HG03460 (cell line): ENCODE measurements at regions not wholly inside any gene's neighbourhood (a gene's known extent, or its start where the extent isn't known, plus 50 kb on each side); places are given as distances from the start of the nearest gene placed in this dataset.
"Not testable (repeated sequence)": the region's sequence is repeated elsewhere in the genome, so short reads cannot be mapped to it uniquely, and the experiment has no call there.

ENCODE experiments used
- ATAC-seq: cut with Tn5 transposase; IDR thresholded peaks from one replicate; pipeline ENCODE4 v1.9.1; 2021; ENCODE audit not compliant: unreplicated experiment

DNA sequence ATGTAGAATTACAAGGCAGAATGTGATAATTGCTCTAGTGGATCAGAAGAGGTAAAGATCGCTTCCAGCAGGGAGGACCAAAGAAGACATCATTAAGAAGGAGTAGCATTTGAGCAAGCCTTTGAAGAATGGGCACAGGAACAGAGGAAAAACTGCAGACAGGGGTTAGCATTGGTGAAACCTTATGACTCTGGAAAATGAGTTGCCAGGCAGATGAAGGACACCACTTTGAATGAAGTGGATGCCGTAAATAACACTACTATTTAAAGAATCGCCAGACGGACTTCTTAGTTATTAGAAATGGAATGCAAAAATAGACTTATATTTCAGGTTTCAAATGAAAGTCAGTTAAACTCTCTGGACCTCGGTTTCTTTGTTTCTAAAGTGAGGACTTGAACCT lies 727.7 kb downstream of the USP25 start:
- ATAC-seq: no peak

DNA sequence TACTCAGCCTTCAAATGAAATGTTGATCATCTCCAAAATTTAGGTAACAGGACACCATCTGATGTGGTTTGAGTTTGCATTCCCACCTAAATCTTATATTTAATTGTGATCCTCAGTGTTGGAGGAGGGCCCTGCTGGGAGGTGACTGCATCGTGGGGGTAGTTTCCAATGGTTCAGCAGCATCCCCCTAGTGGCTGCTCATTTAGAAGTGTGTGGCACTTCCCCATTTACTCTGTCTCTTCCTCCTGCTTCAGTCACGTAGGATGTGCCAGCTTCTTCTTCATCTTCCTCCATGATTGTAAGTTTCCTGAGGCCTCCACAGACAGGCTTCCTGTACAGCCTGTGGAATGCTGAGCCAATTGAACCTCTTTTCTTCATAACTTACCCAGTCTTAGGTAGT lies 731.2 kb downstream of the USP25 start:
- ATAC-seq: no peak

DNA sequence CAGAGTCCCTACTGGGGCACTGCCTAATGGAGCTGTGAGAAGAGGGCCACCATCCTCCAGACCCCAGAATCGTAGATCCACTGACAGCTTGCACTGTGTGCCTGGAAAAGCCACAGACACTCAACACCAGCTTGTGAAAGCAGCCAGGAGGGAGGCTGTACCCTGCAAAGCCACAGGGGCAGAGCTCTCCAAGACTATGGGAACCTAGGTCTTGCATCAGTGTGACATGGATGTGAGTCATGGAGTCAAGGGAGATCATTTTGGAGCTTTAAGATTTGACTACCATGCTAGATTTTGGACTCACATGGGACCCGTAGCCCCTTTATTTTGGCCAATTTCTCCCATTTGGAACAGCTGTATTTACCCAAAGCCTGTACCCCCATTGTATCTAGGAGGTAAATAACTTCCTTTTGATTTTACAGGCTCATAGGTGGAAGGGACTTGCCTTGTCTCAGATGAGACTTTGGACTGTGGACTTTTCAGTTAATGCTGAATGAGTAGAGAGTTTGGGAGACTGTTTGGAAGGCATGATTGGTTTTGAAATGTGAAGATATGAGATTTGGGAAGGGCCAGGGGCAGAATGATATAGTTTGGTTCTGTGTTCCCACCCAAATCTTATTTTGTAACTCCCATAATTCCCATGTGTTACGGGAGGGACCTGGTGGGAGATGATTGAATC lies 734.6 kb downstream of the USP25 start:
- ATAC-seq: not testable (repeated sequence)

DNA sequence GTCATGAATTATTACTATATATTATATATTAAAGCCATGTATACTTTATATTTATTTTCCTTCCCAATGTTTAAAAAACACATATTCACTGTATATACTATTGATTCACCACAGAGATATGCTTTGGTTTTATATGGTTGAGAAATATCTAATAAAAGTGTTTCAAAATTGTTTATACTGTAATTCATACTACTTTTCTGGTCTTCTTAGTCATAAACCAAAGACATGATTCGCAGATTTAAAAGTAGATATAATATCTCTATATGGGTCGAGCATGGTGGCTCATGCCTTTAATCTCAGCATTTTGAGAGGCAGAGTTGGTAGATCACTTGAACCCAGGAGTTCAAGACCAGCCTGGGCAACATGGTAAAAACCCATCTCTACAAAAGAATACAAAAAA lies 738.4 kb downstream of the USP25 start:
- ATAC-seq: no peak

DNA sequence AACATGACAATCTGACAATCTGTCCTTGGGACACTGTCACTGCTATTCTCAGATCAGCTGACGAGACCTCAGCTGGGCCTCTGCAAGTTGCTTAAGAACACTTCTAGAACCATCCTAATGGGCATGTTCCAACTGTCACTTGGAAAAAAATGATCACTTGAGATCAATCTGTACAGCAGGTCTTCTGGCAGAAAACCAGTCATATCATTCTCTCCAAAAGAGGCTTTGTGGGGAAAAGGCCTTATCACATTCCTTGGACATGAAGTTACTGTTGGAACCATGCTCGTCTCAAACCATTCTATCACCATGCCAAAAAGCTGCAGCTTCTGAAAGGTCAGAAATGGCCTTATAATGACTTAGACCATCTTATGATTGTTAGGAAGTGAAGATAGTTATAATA lies 744.2 kb downstream of the USP25 start:
- no peak for ATAC-seq

DNA sequence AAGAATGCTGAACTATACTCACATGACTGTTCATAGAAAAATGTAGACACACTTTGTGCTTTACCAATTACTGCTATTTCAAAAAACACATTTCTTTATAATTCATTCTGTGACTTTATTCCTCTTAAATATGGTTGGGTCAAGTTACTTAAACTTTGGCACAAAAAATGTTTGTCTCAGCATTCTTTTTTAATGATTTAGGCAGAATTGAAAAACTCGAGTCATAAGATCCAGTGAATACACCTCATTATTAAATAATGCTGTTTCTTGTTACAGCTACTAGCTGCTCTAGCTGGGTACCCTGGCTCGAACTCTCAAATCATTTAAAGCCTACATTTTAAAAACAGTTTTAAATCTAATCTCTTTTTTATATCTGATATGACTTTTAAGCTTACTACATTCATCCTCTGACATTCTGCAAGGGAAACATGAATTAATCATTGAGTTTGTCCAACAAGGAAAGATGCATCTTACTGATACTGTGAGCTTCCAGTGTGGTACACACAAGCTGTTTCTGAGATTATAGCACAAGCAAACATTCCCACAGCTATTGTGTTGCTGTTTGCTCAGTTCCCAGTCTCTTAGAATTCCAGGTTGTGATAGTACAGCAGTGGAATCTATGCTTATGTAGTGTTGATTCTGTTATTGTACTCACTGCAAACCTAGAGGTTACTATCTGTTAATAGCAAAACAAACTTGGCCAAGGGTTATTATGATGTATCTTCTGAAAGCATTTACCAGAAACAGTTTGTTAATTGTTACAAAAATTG lies 746.5 kb downstream of the USP25 start:
- ATAC-seq: no peak

DNA sequence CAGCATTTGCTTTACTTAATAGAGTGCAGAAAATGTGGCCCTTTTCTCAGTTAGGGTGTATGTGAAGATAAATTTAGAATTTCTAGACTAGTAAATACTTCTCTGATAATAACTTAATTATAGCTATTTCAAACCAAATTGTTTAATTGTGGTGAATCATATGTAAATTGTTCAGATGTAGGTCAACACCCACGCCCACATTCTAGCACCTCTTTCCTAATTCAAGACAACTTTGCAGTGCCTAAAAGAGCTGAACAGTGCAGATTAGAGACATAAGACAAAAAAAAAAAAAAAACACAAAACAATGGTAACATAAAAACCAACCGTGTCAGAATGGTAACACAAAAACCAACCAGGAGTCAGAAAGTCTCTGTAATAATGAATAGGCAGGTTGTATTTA lies 758.3 kb downstream of the USP25 start:
- ATAC-seq: no peak

DNA sequence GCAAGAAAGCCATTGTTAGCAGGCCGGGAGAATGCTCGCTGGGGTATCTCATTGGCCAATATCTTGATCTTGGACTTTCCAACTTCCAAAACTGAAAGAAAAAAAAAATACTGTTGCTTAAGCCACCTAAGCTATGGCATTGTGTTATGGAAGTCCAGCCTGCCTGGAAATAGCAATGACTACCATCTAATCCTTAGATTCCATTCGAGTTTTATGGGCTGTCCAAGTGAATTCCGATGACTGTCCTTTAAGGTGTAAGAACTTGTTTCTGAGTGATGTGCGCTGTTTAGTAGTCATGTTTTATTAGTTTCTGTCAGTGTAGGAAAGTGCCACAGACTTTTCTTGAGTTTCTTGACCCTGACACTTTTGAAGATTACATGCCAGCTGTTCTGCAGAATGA lies 762.6 kb downstream of the USP25 start:
- no peak for ATAC-seq

DNA sequence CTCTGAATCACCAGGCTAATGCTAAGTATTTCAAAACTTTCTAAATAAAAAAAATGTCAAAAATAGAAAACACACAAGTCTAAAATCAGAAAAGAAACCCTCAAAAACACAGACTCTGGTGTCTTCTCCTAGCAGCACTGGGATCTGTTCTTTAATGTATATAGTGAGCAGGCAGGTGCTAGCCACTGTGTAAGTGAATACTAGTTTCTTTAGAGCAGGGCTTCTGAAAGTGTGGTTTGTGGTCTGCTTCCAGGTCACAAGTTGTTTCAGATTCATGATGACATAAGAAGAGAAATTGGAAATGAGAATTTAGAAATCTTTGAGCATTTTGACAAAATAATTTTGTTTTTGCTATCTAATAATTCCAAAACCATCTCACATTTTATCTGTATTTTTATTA lies 763.1 kb downstream of the USP25 start:
- no peak for ATAC-seq

DNA sequence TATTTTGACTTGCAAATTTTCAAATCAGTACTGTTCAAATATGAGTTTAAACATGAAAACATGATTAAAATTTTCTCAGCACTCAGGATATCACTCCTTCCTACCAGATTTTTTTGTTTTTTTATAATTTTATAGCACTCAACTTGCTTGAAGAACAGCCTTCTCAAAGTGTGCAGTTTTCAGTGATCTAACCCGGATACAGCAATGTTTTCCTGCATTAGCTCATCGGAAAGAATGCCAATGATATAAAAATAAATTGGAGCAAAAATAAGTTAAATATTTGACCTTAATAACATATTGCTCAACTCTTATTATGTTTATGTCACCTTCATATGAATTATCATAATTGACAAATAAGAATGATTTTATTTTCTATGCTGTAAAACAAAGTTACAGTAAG lies 766.8 kb downstream of the USP25 start:
- no peak for ATAC-seq

DNA sequence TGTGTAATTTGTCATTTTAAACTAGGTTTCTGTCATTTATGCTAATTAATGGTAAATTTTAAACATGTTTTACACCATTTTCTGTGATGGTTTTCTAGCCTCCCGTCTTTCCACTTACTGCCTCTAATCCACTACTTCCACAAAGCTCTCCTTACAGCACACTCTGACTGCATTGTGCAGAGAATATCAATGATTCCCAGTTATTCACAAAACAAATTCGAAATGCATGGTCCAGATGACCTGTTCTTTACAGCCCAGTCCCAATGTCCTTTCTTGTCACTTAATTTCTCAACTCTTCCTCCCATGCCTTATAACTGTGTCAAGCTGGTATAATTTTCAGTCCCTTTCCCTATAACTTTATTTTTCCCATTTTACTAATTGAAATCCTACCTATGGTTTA lies 770.5 kb downstream of the USP25 start:
- no peak for ATAC-seq

DNA sequence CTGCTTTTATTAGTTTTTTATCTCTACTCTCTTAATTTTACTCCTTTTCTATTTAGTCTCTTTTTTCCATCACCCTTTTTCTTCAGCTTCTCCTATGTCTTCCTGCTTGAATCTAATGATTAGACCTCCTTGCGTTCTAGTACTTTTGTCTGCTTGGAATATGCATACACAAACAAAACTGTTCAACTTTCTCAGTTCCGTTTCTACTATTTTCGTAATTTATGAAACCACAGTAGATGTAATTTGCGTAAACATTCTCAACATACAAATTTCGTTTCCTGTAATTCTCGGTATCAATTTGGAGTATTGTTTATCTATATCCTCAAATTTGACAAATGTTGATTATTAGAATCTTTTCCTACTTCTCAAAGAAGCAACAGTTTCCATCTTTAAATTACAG lies 772.5 kb downstream of the USP25 start:
- ATAC-seq: no peak

DNA sequence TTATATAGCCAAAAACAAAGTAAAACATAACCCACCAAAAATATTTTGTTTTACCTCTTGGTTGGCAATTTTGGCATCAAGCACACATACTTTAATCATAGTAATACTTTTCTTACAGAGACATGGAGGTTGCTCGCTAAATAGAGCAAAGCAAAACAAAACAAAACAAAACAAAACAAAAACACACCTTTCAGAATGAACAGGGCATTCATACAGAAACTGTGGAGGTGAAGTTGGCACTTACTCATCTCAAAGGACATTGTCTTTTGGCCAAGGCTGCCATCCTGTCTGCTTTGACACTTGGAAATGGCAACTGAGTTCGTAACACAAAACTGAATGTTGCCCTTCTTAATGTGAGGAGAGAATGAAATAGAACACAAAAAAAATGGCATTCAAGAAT lies 773.1 kb downstream of the USP25 start:
- ATAC-seq: no peak

DNA sequence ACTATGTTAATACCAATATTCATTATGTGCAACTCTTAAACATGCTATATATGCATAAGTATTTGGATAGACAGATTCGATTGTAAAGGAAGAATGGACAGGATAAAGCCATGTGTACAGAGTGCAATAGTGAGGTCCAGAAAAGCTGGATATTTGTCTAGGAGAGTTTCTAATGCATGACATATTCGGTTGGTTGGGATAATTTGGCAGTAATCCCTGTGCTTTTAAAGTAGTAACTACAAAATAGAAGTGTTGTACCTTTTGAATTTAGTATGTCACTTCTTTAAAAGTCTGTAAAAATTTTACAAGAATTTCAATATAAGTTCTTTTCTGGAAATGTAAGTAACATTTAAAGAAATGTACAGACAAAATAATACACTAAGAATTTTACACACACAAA lies 774.5 kb downstream of the USP25 start:
- ATAC-seq: no peak

DNA sequence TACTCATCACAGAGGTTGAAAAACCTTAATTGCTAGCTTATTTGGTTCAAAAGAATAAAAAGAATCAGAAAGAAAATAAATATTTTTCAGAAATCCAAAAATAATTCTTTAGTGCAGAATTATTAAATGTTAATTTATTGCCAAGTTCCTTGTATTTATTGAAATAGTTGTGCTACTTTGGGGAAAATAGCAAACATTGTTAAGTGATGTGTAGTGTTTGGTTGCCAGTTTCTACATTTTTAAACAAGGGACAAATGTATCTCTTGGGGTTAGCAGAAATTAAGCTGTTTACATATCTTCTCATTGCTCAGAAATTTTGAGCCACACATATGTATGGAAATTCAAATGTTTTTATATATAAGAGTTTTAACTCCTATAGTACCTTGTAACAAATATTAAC lies 775.0 kb downstream of the USP25 start:
- no peak for ATAC-seq

DNA sequence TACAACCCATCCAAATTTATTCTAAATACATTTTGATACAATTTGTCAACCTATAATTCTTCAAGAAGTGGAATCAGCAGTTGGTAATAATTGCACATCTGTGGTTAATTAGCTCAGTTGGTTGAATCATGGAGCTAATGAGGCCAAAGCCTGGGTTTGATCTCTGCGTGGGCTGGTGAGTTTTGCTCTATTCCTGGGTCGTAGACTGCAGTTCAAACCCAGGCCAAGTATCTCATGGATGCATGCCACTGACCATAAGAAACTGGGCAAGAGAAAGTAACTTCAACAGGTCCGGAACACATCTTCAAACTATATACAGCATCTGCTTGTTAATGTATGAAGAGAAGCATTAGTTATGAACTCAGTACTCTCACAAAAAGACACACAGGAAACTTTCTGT lies 779.7 kb downstream of the USP25 start:
- no peak for ATAC-seq

DNA sequence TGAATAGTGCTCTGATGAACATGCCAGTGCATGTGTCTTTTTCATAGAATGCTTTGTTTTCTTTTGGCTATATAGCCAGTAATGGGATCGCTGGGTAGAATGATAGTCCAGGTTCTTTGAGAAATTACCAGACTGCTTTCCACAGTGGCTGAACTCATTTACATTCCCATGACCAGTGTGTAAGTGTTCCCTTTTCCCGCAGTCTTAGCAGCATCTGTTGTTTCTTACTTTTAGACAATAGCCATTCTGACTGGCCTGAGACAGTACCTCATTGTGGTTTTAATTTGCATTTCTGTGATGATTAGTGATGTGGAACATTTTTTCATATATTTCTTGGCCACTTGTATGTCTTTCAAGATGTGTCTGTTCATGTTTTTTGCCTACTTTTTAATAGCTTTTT lies 784.5 kb downstream of the USP25 start:
- no peak for ATAC-seq

DNA sequence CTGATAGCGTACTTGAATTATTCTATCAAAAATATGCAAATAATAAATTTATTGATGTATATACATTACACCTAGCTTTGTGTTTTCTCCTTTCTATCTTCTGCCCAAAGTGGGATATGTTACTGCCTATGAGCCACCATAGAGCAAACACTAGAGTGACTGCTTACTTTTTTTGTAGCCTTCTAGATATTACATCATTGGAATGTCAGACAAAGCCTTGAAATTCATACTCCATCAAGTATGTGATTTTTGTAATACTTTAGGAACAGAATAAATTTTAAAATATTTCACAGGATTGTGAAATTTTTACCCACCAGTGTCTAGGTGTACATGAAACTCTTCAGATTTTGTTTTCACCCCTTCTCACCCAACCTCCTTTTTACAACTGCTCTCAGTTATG lies 787.6 kb downstream of the USP25 start:
- ATAC-seq: no peak

DNA sequence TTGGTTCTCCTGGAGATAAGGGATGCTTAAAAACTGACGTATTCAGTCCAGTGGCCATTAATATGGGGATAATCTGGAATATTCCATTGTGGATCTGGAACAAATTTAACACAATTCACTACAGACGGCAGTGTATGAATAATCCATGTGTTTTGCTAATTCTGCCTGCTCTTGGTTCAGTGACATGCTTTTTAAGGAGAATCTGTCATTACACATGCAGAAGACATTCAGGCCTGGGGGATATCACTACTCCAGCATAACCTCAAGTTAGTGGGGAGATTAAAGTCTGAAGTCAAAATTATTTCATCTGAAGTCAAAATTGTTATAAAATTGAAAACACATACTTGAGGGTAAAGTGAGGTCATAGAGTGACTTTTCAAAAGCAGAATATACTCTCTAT lies 789.3 kb downstream of the USP25 start:
- no peak for ATAC-seq

DNA sequence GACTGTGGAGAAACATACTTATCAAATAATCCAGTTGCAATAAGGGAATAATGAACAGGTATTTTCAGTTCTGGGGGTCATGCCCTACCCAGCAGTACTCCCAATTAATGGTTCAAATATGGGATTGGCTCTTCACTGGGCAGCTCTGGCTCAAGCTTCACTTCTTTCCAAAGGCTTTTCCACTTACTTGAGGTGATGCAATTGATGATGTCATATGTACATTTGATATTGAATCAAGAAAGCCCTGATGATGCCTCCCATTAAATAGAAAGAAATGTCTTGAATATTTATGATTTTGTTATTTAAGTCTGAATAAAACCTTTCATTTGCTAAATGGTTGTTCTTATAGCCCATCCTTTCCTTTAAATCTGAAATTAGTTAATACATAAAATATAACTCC lies 789.9 kb downstream of the USP25 start:
- ATAC-seq: no peak

DNA sequence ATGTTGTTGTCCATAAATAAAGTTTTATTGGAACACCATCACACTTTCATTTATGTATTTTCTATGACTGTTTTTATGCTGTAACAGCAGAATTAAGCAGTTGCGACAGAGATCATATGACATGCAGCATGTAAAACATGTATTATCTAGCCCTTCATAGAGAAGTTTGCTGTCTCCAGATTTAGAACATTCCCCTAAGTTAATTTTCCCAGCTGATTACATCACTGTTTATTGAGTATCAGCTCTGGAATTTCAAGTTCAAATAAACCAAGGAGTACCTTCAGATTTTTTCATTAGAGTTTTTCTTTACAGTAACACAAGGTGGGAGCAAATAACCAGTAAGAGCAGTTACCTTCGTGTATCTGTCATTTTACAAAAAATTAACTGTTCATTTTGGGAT lies 792.8 kb downstream of the USP25 start:
- ATAC-seq: no peak

DNA sequence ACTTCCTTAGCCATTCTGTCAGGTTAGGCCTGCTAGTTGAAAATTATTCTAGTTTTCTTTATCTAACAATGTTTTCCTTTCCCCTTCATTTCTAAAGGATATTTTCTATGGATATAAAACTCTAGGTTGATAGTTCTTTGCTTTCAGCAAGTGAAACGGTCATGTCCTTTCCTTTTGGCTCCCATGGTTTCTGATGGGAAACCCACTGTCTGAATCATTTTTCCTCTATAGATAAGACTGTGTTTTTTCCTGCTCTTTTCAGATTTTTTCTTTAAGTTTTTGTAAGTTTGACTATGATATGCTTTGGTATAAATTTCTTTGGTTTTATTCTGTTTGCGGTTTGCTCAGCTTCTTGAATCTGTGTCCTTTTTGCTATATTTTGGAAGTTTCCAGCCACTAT lies 800.9 kb downstream of the USP25 start:
- no peak for ATAC-seq

DNA sequence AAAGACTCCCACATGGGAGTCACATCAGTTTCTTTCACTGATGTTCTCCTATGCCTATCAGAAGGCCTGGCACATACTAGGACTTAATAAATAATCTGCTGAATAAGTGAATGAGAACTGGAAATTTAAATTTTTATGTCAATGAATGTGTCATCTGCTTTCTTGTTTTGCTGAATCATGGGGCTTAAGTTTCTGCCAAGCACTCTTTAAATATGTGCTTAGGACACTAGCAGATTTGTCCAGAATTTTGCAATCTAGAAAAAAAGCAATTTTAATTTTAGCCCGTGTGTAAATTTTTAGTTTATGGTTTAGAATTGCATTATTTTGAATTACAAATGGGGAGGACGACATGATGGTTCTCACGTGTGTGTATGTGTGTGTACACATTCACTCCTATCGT lies 803.1 kb downstream of the USP25 start:
- ATAC-seq: no peak
